H1 (cell line): ENCODE measurements at regions not wholly inside any gene's neighbourhood (a gene's known extent, or its start where the extent isn't known, plus 50 kb on each side); places are given as distances from the start of the nearest gene placed in this dataset.
A peak's percentile ranks its signal among the peaks of the same experiment; 100 is the strongest.

ENCODE experiments used
- CTCF ChIA-PET: fragments of 300-600 bp; sonication (Branson Sonifier 250); formaldehyde crosslinking; loops from one replicate; lab custom pipeline; 2021; ENCODE audit not compliant: partially characterized antibody; lab: Charles Lee
- POLR2A ChIA-PET: fragments of 300-600 bp; sonication (Branson Sonifier 250); formaldehyde crosslinking; loops from one replicate; lab custom pipeline; 2021; ENCODE audit warnings: inconsistent platforms; ENCODE audit not compliant: partially characterized antibody; lab: Charles Lee
- DNase-seq, 2 experiments: peaks; one replicate each; pipeline versions ENCODE4 v3.0.0 to v3.0.0-alpha.2; 2010 to 2022; ENCODE audit warnings: low spot score in 2 of 2, low read depth in 1 of 2, mixed read lengths in 1 of 2
- FAIRE-seq: peaks from 2 replicates; lab custom pipeline; 2011; peaks lifted over from hg19 to GRCh38; lab: Jason Lieb, UNC
- H2AFZ ChIP-seq: 2 replicates; pipeline ENCODE4 v1.8.1; 2012; ENCODE audit warnings: low read length, inconsistent platforms
- H2AK5ac ChIP-seq: 2 replicates; pipeline ENCODE4 v1.6.1; 2013; ENCODE audit warnings: low read depth, low read length
- H2BK120ac ChIP-seq: replicated peaks from 2 replicates; pipeline ENCODE3; 2013; ENCODE audit warnings: low read depth, low read length, inconsistent platforms
- H2BK12ac ChIP-seq: 2 replicates; pipeline ENCODE4 v1.6.1; 2013; ENCODE audit warnings: low read depth, low read length
- H2BK15ac ChIP-seq: 2 replicates; pipeline ENCODE4 v1.6.1; 2013; ENCODE audit warnings: low read length
- H2BK20ac ChIP-seq: 2 replicates; pipeline ENCODE4 v1.6.1; 2013; ENCODE audit warnings: low read length
- H2BK5ac ChIP-seq: 2 replicates; pipeline ENCODE4 v1.6.1; 2013; ENCODE audit warnings: low read depth, low read length
- H3K14ac ChIP-seq: 2 replicates; pipeline ENCODE4 v1.6.1; 2013; ENCODE audit warnings: inconsistent platforms; ENCODE audit not compliant: insufficient read length
- H3K18ac ChIP-seq: 2 replicates; pipeline ENCODE4 v1.6.1; 2013; ENCODE audit warnings: low read length; ENCODE audit errors: extremely low read depth
- H3K23ac ChIP-seq: 2 replicates; pipeline ENCODE4 v1.6.1; 2013; ENCODE audit warnings: inconsistent platforms; ENCODE audit not compliant: insufficient read length
- H3K23me2 ChIP-seq: 2 replicates; pipeline ENCODE4 v1.6.1; 2013; ENCODE audit warnings: low read depth, low read length
- H3K27ac ChIP-seq: 2 replicates; pipeline ENCODE4 v1.6.1; 2011; ENCODE audit warnings: low read depth, low read length, inconsistent platforms
- H3K27me3 ChIP-seq, 4 experiments: replicated peaks in 1 of 4; 1 replicate in 1 of 4; 2 replicates in 3 of 4; pipeline versions ENCODE4 v1.6.1 to v1.8.1; 2011 to 2013; ENCODE audit warnings: low read length in 3 of 4, mild to moderate bottlenecking in 3 of 4, inconsistent platforms in 2 of 4, mixed read lengths in 2 of 4, moderate library complexity in 1 of 4; ENCODE audit not compliant: control insufficient read depth in 3 of 4, insufficient read depth in 3 of 4; ENCODE audit errors: extremely low read depth in 1 of 4
- H3K36me3 ChIP-seq, 4 experiments: 2 replicates each; pipeline versions ENCODE4 v1.6.1 to v1.8.1; 2011 to 2013; ENCODE audit warnings: mild to moderate bottlenecking in 4 of 4, low read length in 3 of 4, moderate library complexity in 2 of 4, control low read depth in 1 of 4, inconsistent platforms in 1 of 4; ENCODE audit not compliant: insufficient read depth in 4 of 4, control insufficient read depth in 2 of 4
- H3K4ac ChIP-seq: replicated peaks from 2 replicates; pipeline ENCODE3; 2013; ENCODE audit warnings: low read length, low read depth, mixed read lengths, inconsistent platforms; ENCODE audit not compliant: insufficient read length
- H3K4me1 ChIP-seq, 4 experiments: replicated peaks in 1 of 4; 1 replicate in 1 of 4; 2 replicates in 3 of 4; pipeline versions ENCODE4 v1.6.1 to v1.8.1; 2011 to 2013; ENCODE audit warnings: low read length in 3 of 4, inconsistent platforms in 2 of 4, mixed read lengths in 1 of 4; ENCODE audit not compliant: insufficient read depth in 4 of 4, control insufficient read depth in 3 of 4
- H3K4me2 ChIP-seq, 2 experiments: 2 replicates each; pipeline versions ENCODE4 v1.6.1 to v1.8.1; 2011 to 2013; ENCODE audit warnings: low read depth in 2 of 2, low read length in 2 of 2, control low read depth in 1 of 2, inconsistent platforms in 1 of 2, mild to moderate bottlenecking in 1 of 2; ENCODE audit not compliant: insufficient read depth in 1 of 2
- H3K4me3 ChIP-seq, 4 experiments: fragments of 200-600, 300-600 bp in 1 of 4; sonication (generic), shearing (Covaris generic), sonication (Bioruptor Twin) in 1 of 4; 2 replicates each; pipeline versions ENCODE4 v1.5.1 to v1.8.1; 2011 to 2016; ENCODE audit warnings: low read length in 4 of 4, low read depth in 3 of 4, control low read depth in 2 of 4, inconsistent platforms in 2 of 4, mild to moderate bottlenecking in 2 of 4, mixed read lengths in 1 of 4, moderate library complexity in 1 of 4; ENCODE audit not compliant: insufficient read depth in 2 of 4; ENCODE audit errors: extremely low read depth in 1 of 4
- H3K56ac ChIP-seq: replicated peaks from 2 replicates; pipeline ENCODE3; 2013; ENCODE audit warnings: low read depth, mild to moderate bottlenecking, mixed read lengths, low read length, inconsistent platforms; ENCODE audit not compliant: insufficient read length
- H3K79me1 ChIP-seq: 2 replicates; pipeline ENCODE4 v1.6.1; 2013; ENCODE audit warnings: low read depth, low read length, control low read depth
- H3K79me2 ChIP-seq, 2 experiments: 2 replicates each; pipeline versions ENCODE4 v1.6.1 to v1.8.1; 2012 to 2013; ENCODE audit warnings: low read length in 2 of 2, mild to moderate bottlenecking in 2 of 2, inconsistent platforms in 1 of 2; ENCODE audit not compliant: insufficient read depth in 2 of 2, control insufficient read depth in 1 of 2
- H3K9ac ChIP-seq, 4 experiments: replicated peaks in 1 of 4; 1 replicate in 1 of 4; 2 replicates in 3 of 4; pipeline versions ENCODE4 v1.6.1 to v1.8.1; 2011 to 2013; ENCODE audit warnings: low read depth in 3 of 4, low read length in 3 of 4, control low read depth in 2 of 4, mild to moderate bottlenecking in 2 of 4, moderate library complexity in 2 of 4, inconsistent platforms in 1 of 4; ENCODE audit errors: extremely low read depth in 1 of 4
- H3K9me3 ChIP-seq, 2 experiments: 2 replicates each; pipeline versions ENCODE4 v1.6.1 to v1.8.1; 2012 to 2013; ENCODE audit warnings: mild to moderate bottlenecking in 2 of 2, moderate library complexity in 2 of 2, control low read depth in 1 of 2, inconsistent platforms in 1 of 2, low read depth in 1 of 2, low read length in 1 of 2, mixed read lengths in 1 of 2; ENCODE audit not compliant: insufficient read depth in 2 of 2
- H4K20me1 ChIP-seq, 2 experiments: replicated peaks in 1 of 2; 2 replicates each; pipeline versions ENCODE3 to v1.8.1; 2011 to 2013; ENCODE audit warnings: inconsistent platforms in 2 of 2, low read length in 2 of 2, mild to moderate bottlenecking in 1 of 2; ENCODE audit not compliant: insufficient read depth in 2 of 2, control insufficient read depth in 1 of 2
- H4K5ac ChIP-seq: 2 replicates; pipeline ENCODE4 v1.6.1; 2013; ENCODE audit warnings: low read length, low read depth, mixed read lengths, inconsistent platforms; ENCODE audit not compliant: insufficient read length
- H4K8ac ChIP-seq: 2 replicates; pipeline ENCODE4 v1.8.0; 2013; ENCODE audit warnings: mild to moderate bottlenecking, moderate library complexity, low read length, inconsistent platforms; ENCODE audit not compliant: insufficient read depth; ENCODE audit errors: extremely low read depth
- H4K91ac ChIP-seq: replicated peaks from 2 replicates; pipeline ENCODE3; 2013; ENCODE audit warnings: low read length, mixed read lengths, inconsistent platforms; ENCODE audit not compliant: insufficient read length
- ATF3 ChIP-seq: IDR thresholded peaks from 2 replicates; pipeline ENCODE4 v1.6.1; 2011; ENCODE audit warnings: low read depth, mild to moderate bottlenecking, low read length; ENCODE audit not compliant: insufficient read depth
- SIX5 ChIP-seq: IDR thresholded peaks from 2 replicates; pipeline ENCODE4 v1.6.1; 2011; ENCODE audit warnings: mild to moderate bottlenecking, low read depth, low read length
- TAF1 ChIP-seq: IDR thresholded peaks from 2 replicates; pipeline ENCODE4 v1.6.1; 2011; ENCODE audit warnings: mild to moderate bottlenecking, low read depth, low read length
- WGBS, 2 experiments: shearing (Covaris generic) in 1 of 2; methylation state at CpG; one replicate each; pipeline versions ENCODE4 v1.1.6 to v1.1.7; 2013 to 2015; ENCODE audit warnings: low lambda C conversion rate in 2 of 2, mixed read lengths in 2 of 2, inconsistent platforms in 1 of 2, low coverage in 1 of 2, missing lambda C conversion rate in 1 of 2; ENCODE audit not compliant: insufficient replicate concordance in 2 of 2, insufficient coverage in 1 of 2, insufficient read length in 1 of 2; ENCODE audit errors: extremely low coverage in 1 of 2, missing lambda C conversion rate in 1 of 2; 5-methylcytosine and 5-hydroxymethylcytosine counted together

GRCh38 chr2:128435576-128436478 is 117.2 kb upstream of the HS6ST1 start:
- Histone ChIP-seq H3K14ac (no peak overlapping the region), H2AFZ (no peak overlapping the region), H3K27me3 (no peaks in the 10 kb centered on the region), H3K4me1 (no peaks in the 10 kb centered on the region), H3K9ac (no peak overlapping the region), H4K8ac (no peak overlapping the region; the same call in 1 of the 2 replicates), H3K79me2 (no peaks in the 10 kb centered on the region), H3K23me2 (no peaks in the 10 kb centered on the region), H3K18ac (no peak overlapping the region), H2BK20ac (no peak overlapping the region), H3K56ac (no peak overlapping the region), H3K4me2 (no peak overlapping the region), H3K4me3 (no peak overlapping the region), H4K5ac (no peak overlapping the region), H2BK120ac (no peak overlapping the region), H2BK12ac (no peak overlapping the region), H3K36me3 (no peaks in the 10 kb centered on the region), H2AK5ac (no peak overlapping the region; the same call in 1 of the 2 replicates), H3K23ac (no peak overlapping the region), H3K79me1 (no peaks in the 10 kb centered on the region), H3K27ac (no peak overlapping the region), H4K20me1 (no peaks in the 10 kb centered on the region), H3K9me3 (no peaks in the 10 kb centered on the region), H2BK15ac (no peak overlapping the region; the same call in 1 of the 2 replicates), H3K4ac (no peak overlapping the region), H2BK5ac (no peak overlapping the region), H4K91ac (peak overlapping the region; percentile 42)
- FAIRE-seq (no peak), DNase-seq (no peak)
- TF ChIP-seq ATF3 (no peak), TAF1 (no peak), SIX5 (no peak)
- 91% methylated on average over 18 of the region's 18 CpGs; no CpG with 5 or more reads in 1 of the 2 experiments for WGBS, 2 experiments
- ChIA-PET POLR2A (no interaction called here), CTCF (interaction anchor here (0.7 kb wide), 1 partner anchor 578 kb away, joined by 4 read pairs; no protein-coding TSS in a partner anchor)
